ENCODE measurements at regions not wholly inside any gene's neighbourhood (a gene's known extent, or its start where the extent isn't known, plus 50 kb on each side); places are given as distances from the start of the nearest gene placed in this dataset.

GRCh38 chr3:107899990-107900651, 190.7 kb downstream of the CD47 start:
- no peak for DNase-seq
- H3K27me3 ChIP-seq, result no peaks in the 10 kb centered on the region
- intact Hi-C loops (cut with DNase I), result no loop called here
- 87 to 91% (median 89%) methylated on average over 4 of the region's 4 CpGs for WGBS, 3 donors
- H3K27ac ChIP-seq, result no peak overlapping the region
- no peak overlapping the region for H3K4me3 ChIP-seq
- TF ChIP-seq, protein P1, sequence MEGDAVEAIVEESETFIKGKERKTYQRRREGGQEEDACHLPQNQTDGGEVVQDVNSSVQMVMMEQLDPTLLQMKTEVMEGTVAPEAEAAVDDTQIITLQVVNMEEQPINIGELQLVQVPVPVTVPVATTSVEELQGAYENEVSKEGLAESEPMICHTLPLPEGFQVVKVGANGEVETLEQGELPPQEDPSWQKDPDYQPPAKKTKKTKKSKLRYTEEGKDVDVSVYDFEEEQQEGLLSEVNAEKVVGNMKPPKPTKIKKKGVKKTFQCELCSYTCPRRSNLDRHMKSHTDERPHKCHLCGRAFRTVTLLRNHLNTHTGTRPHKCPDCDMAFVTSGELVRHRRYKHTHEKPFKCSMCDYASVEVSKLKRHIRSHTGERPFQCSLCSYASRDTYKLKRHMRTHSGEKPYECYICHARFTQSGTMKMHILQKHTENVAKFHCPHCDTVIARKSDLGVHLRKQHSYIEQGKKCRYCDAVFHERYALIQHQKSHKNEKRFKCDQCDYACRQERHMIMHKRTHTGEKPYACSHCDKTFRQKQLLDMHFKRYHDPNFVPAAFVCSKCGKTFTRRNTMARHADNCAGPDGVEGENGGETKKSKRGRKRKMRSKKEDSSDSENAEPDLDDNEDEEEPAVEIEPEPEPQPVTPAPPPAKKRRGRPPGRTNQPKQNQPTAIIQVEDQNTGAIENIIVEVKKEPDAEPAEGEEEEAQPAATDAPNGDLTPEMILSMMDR (IDR thresholded peaks at IDR 0.05), result no peak
- TF ChIP-seq POLR2A (IDR thresholded peaks at IDR 0.05), result no peak
- TF ChIP-seq EP300 (IDR thresholded peaks at IDR 0.05), result no peak
- no peaks in the 10 kb centered on the region for H3K9me3 ChIP-seq
- no peaks in the 10 kb centered on the region for H3K36me3 ChIP-seq
- peaks cover 3% of the 10 kb centered on the region for H3K4me1 ChIP-seq (ENCODE audit: insufficient read depth)

DNA sequence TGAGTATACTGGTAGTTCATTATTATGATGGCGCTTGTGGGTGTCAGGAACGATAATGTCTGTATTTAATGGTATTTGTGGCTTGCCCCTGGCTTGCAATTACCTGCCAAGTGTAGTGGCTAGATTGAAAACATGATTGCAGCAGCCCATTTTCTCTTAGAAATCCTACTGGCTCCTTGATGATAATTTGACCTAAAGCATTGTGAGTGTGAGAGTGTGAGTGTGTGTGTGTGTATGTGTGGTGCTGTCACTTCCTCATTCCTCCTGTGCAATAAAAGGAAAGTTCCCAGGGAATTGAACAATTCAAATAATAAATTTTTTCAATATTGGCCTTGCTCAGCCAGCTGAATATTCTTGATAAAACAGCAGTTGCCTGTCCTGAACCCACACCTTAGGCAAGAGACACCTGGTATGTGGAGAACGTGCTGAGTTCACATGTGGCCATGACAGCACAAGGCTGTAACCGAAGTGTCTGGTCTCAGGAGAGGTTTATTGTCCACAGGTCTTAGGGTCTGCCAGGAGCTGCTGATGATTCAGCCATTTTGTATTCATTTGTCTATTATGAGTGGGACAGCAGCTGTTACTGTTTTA, 193.3 kb downstream of the CD47 start:
- no peak for DNase-seq
- intact Hi-C loops (cut with DNase I), result no loop called here
- 30 to 37% (median 33%) methylated on average over 4 of the region's 4 CpGs for WGBS, 3 donors

GRCh38 chr3:107894998-107895397, 195.8 kb downstream of the CD47 start:
- H3K36me3 ChIP-seq, result no peaks in the 10 kb centered on the region
- DNase-seq, result no peak
- WGBS, 3 donors, result 90 to 91% (median 91%) methylated on average over 4 of the region's 4 CpGs
- peaks cover 3% of the 10 kb centered on the region for H3K4me1 ChIP-seq (ENCODE audit: insufficient read depth)
- TF ChIP-seq, protein P1 (IDR thresholded peaks at IDR 0.05), result no peak
- TF ChIP-seq POLR2A (IDR thresholded peaks at IDR 0.05), result no peak
- no peak for TF ChIP-seq EP300 (IDR thresholded peaks at IDR 0.05)
- H3K9me3 ChIP-seq, result no peaks in the 10 kb centered on the region
- no peaks in the 10 kb centered on the region for H3K27me3 ChIP-seq
- intact Hi-C loops (cut with DNase I), result no loop called here
- no peak overlapping the region for H3K4me3 ChIP-seq
- H3K27ac ChIP-seq, result no peak overlapping the region

More for the DNA sequence above, 193.3 kb downstream of the CD47 start:
- Histone ChIP-seq H3K36me3 (no peaks in the 10 kb centered on the region), H3K27ac (no peak overlapping the region), H3K27me3 (no peaks in the 10 kb centered on the region), H3K4me3 (no peak overlapping the region), H3K4me1 (ENCODE audit: insufficient read depth) (peaks cover 3% of the 10 kb centered on the region), H3K9me3 (no peaks in the 10 kb centered on the region)
- TF ChIP-seq POLR2A (IDR thresholded peaks at IDR 0.05) (no peak), EP300 (IDR thresholded peaks at IDR 0.05) (no peak)
- TF ChIP-seq, protein P1 (IDR thresholded peaks at IDR 0.05), result no peak

GRCh38 chr3:107892955-107893624, 197.7 kb downstream of the CD47 start:
- Histone ChIP-seq H3K27ac (no peak overlapping the region), H3K36me3 (no peaks in the 10 kb centered on the region), H3K9me3 (no peaks in the 10 kb centered on the region), H3K4me3 (no peak overlapping the region), H3K27me3 (no peaks in the 10 kb centered on the region), H3K4me1 (ENCODE audit: insufficient read depth) (peaks cover 3% of the 10 kb centered on the region)
- TF ChIP-seq EP300 (IDR thresholded peaks at IDR 0.05) (no peak), POLR2A (IDR thresholded peaks at IDR 0.05) (no peak)
- TF ChIP-seq, protein P1 (IDR thresholded peaks at IDR 0.05), result no peak
- intact Hi-C loops (cut with DNase I), result no loop called here
- 74 to 79% (median 75%) methylated on average over 7 of the region's 7 CpGs for WGBS, 3 donors
- DNase-seq, result no peak
